Fibroblast of upper back skin (primary cell): ENCODE measurements at regions not wholly inside any gene's neighbourhood (a gene's known extent, or its start where the extent isn't known, plus 50 kb on each side); places are given as distances from the start of the nearest gene placed in this dataset.
A peak's percentile ranks its signal among the peaks of the same experiment; 100 is the strongest.
"Not testable (repeated sequence)": the region's sequence is repeated elsewhere in the genome, so short reads cannot be mapped to it uniquely, and the experiment has no call there.

ENCODE experiments used
- DNase-seq: peaks from one replicate; pipeline ENCODE4 v3.0.0-alpha.2; 2013

GRCh38 chr5:36392186-36392585 is 90.5 kb upstream of the RANBP3L start:
- DNase-seq: no peak

DNA sequence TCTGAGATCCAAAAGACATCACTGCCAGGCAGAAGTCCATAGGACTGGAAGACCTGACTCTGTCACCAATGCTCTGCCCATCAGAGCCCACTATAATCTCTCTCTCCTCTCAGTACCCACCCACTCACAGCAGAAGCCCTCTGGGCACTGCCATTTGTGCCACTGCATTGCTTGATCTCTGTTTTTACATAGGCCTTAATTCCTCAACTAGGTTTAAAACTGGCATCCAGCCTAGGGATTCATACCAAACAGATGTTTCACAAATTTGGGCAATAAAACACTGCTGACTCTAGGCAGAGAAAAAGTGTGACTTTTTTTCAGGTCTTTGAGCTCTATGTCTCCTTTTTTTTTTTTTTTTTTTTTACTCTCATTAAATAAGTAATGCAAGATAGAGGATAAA is 91.1 kb upstream of the RANBP3L start:
- DNase-seq: peak; percentile 77

- DNase-seq: no peak
These were observed 92.1 kb upstream of the RANBP3L start for GRCh38 chr5:36393656-36394428.

DNA sequence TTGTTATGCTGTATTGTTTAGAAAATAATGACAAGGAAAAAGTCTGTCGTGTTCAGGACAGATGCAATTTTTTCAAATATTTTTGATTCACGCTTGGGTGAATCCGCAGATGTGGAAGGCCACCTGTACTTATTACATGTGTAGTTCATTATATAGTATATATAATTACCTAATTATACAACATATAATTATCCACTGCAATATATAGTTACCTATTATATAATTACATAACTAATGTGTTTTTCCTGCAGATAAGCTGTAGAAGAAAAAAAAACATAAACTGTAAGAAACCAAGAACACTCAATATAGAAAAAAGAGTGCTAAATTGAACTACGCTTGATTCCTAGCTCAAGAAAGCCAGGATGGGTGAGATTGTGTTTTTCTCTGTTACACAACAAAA is 93.6 kb upstream of the RANBP3L start:
- DNase-seq: no peak

DNA sequence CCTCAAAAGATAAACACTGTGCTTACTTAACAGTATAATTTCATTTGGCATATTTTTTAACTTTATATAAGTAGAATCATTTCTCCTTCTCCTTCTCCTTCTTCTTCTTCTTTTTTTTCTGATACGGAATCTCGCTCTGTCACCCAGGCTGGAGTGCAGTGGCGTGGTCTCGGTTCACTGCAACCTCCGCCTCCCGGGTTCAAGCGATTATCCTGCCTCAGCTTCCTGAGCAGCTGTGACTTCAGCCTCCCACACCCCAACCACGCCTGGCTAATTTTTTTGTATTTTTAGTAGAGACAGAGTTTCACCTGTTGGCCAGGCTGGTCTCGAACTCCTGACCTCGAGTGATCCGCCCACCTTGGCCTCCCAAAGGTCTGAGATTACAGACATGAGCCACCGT is 94.2 kb upstream of the RANBP3L start:
- not testable (repeated sequence) for DNase-seq

- DNase-seq: no peak
These were observed 94.9 kb upstream of the RANBP3L start for GRCh38 chr5:36396640-36397039.

DNA sequence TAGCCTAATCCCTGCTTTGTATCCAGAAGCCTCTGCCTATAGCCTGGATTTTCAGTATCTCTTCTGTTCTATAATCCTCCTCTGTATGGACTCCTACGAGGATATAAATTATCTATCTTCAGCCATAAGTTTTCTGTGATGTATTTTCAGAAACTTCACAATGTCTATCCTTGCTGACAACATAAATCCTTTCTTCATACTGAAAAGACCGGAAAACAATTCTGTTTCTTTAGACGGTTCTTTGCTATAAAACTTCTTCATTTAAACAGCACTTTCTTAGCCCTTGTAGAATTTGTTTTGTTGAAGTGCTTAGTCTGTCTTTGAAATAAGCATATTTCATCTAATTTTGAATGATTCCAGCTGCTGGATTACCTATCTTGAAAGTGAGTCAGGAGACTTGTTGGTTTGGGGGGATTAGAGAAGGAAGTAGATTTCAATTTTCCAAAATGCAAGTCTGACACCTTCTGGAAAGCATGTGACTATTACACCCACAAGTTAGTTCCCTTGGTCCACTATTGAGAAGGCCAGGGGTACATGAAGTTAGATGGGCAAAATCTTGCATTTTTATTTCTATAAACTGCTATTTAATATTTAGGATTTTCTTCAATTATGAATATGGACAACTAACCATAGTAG is 96.3 kb upstream of the RANBP3L start:
- DNase-seq: peak; percentile 84

DNA sequence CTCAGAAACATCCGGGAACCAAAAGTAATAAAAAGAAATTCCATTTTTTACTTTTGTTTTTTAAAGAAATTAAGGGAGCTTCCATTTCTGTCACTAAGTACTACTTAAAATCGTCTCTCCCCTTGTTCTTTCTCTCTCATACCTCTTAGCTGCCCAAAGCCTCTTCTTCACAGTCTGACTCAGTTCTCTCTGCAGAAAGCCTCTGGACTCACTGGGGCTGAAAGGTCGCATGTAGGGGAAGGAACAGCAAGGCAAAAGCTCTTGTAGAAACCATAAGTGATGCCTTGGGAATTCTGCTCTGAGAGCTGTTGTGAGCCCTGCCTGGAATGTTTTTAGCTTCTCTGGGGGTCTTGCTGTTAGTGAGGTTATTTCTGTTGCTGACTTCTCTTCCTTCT is 100.8 kb upstream of the RANBP3L start:
- DNase-seq: no peak

DNA sequence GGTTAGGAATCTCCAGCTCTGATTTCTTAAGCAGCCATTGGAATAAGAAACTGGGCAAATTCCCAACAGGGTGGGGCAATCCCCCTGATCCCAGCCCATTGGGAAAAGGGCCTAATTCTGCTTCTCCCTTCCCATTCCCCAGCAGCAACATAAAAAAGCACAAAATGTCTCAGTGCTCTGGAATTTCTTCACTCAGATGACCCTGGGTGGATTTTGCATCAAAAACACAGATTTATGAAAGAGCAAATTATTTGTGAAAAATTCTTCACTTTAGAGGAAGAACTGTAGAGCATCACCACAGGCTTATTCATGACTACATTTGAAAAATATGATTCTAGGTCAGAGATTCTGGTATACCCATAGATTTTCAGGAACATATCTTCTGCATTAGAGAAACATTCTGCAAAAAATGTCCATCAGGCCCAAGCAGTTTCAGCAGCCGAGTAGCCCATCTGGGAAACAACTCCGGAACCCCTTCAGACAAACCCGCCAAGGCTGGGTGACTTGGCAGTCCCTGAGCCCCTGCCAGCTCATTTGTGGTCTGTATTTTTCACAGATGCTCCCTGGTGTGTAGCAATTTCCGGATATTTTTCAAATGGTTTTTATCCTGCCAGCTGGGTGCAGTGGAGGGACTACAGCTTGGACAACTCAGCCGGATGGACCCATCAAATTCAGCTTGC is 102.1 kb upstream of the RANBP3L start:
- DNase-seq: peak; percentile 98

- no peak for DNase-seq
These were observed 104.3 kb upstream of the RANBP3L start for GRCh38 chr5:36406023-36406422.

- peak; percentile 92 for DNase-seq
These were observed 105.7 kb upstream of the RANBP3L start for GRCh38 chr5:36407396-36407795.

GRCh38 chr5:36409711-36410110 is 108.0 kb upstream of the RANBP3L start:
- not testable (repeated sequence) for DNase-seq

- DNase-seq: not testable (repeated sequence)
These were observed 109.0 kb upstream of the RANBP3L start for GRCh38 chr5:36410672-36411071.

DNA sequence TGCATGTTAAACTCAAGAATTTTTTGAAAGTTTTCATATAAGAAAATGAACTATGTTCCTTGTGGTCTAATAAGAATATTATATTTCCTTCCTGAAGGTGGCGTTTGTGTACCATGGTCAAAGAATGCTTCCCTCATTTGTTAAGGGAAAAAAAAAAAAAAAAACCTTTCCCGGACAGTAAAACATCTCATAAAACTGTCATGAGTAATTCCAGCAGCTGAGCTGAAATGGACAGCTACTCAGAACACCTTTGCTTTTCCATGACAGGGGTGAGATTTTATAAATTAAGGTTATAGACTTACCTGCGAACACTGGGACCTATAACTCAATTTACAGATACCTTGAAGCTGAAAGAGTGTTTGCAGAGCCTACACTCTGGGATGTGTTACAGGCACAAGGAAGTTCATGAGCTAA is 113.2 kb upstream of the RANBP3L start:
- DNase-seq: peak; percentile 72

GRCh38 chr5:36416605-36417004 is 114.9 kb upstream of the RANBP3L start:
- DNase-seq: no peak

GRCh38 chr5:36417221-36417620 is 115.5 kb upstream of the RANBP3L start:
- peak; percentile 28 for DNase-seq

- no peak for DNase-seq
These were observed 116.0 kb upstream of the RANBP3L start for GRCh38 chr5:36417668-36418067.

GRCh38 chr5:36418152-36418979 is 116.7 kb upstream of the RANBP3L start:
- DNase-seq: no peak

DNA sequence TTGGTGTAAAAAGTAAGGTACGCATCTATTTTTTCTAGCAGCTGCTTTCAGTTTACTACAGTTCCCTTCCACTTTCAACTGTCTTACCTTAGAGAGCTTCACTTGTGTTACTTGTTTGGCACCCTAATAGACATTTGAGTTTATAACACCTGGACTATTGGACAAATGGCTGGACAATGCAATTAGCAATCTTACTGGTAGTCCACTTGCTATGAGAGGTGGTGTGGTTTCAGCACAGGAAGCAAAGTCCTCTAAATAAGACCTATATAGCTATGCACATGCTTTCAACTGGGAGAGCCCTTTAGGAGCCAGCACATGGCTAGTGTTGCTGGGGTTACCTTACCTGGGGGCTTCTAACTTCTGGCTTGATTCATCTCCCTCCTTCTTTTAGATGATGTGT is 119.6 kb upstream of the RANBP3L start:
- no peak for DNase-seq

DNA sequence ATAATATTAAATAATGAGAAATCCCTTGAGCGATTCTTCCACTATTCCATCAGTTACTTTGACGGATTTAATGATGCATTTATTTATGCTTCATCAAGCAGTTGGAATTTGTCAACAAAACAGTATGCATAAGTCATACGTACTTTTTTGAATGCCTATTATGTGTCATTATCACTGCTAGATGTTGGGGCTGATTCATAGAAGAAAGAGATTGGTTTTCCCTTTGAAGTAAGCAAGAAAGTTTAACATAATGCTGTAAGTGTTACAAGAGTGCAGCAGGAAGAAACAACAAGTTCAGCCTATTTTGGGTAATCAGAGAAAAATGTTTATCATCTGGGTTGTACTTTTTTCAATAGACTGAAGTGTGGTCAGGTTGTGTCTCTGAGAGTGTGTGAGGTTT is 121.2 kb upstream of the RANBP3L start:
- peak; percentile 36 for DNase-seq

- DNase-seq: peak; percentile 52
These were observed 122.0 kb upstream of the RANBP3L start for GRCh38 chr5:36423578-36424307.

DNA sequence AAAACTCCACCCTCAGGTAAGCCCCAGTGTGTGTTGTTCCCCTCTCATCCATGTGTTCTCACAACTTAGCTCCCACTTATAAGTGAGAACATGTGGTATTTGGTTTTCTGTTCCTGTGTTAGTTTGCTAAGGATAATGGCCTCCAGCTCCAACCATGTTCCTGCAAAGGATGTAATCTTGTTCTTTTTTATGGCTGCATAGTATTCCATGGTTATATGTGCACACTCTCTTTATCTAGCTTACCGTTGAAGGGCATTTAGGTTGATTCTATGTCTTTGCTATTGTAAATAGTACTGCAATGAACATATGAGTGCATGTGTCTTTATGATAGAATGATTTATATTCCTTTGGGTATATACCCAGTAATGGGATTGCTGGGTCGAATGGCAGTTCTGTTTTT is 124.4 kb upstream of the RANBP3L start:
- not testable (repeated sequence) for DNase-seq
